ENCODE measurements at regions not wholly inside any gene's neighbourhood (a gene's known extent, or its start where the extent isn't known, plus 50 kb on each side); places are given as distances from the start of the nearest gene placed in this dataset.

- no peak for DNase-seq (ENCODE audit: low spot score)
- 87% methylated on average over 2 of the region's 2 CpGs for WGBS
- H3K9ac ChIP-seq (ENCODE audit: low read depth in 1 of 2, low read length in 2 of 2): no peak overlapping the region
- TF ChIP-seq EGR1 (IDR thresholded peaks at IDR 0.05; ENCODE audit: low read depth in 2 of 2): no peak
- TF ChIP-seq FOXA1 (IDR thresholded peaks at IDR 0.05): no peak
- TF ChIP-seq CTCF (IDR thresholded peaks at IDR 0.05; ENCODE audit: low read depth, low read length, missing input control): no peak
- no peak for TF ChIP-seq YY1 (IDR thresholded peaks at IDR 0.05)
- TF ChIP-seq ZBTB33 (IDR thresholded peaks at IDR 0.05): no peak
- TF ChIP-seq SP1 (IDR thresholded peaks at IDR 0.05): no peak
- no peak for TF ChIP-seq JUND (IDR thresholded peaks at IDR 0.05)
- TF ChIP-seq HNF4G (IDR thresholded peaks at IDR 0.05): no peak
- no peak for TF ChIP-seq ATF3 (IDR thresholded peaks at IDR 0.05)
- no peak for TF ChIP-seq MAX (IDR thresholded peaks at IDR 0.05)
- no peak for TF ChIP-seq RAD21 (IDR thresholded peaks at IDR 0.05)
- H3K27me3 ChIP-seq (ENCODE audit: control insufficient read depth in 4 of 4, insufficient read depth in 4 of 4, low read length in 3 of 4): no peaks in the 10 kb centered on the region
- H3K4me3 ChIP-seq (ENCODE audit: low read depth in 1 of 3, low read length in 3 of 3): no peak overlapping the region
- H3K9me3 ChIP-seq (ENCODE audit: control insufficient read depth in 4 of 4, low read length in 3 of 4): no peaks in the 10 kb centered on the region
- H3K4me1 ChIP-seq (ENCODE audit: control insufficient read depth in 4 of 4, insufficient read depth in 4 of 4, low read length in 3 of 4): peaks cover 0 to 8% (median 4%) of the 10 kb centered on the region in 4 donors
- H3K27ac ChIP-seq (ENCODE audit: low read depth in 1 of 2, low read length in 2 of 2): no peak overlapping the region
- no peaks in the 10 kb centered on the region for H3K36me3 ChIP-seq (ENCODE audit: control insufficient read depth in 4 of 4, insufficient read depth in 3 of 4, low read depth in 1 of 4, low read length in 3 of 4)
These were observed 1752.9 kb upstream of the CELF4 start for GRCh38 chr18:39318462-39318861.

- 75% methylated on average over 3 of the region's 3 CpGs for WGBS
- no peaks in the 10 kb centered on the region for H3K9me3 ChIP-seq (ENCODE audit: control insufficient read depth in 4 of 4, low read length in 3 of 4)
- DNase-seq (ENCODE audit: low spot score): no peak
- H3K27ac ChIP-seq (ENCODE audit: low read depth in 1 of 2, low read length in 2 of 2): no peak overlapping the region
- peaks cover 0 to 10% (median 5%) of the 10 kb centered on the region in 4 donors for H3K4me1 ChIP-seq (ENCODE audit: control insufficient read depth in 4 of 4, insufficient read depth in 4 of 4, low read length in 3 of 4)
- TF ChIP-seq ATF3 (IDR thresholded peaks at IDR 0.05) (no peak), HNF4G (IDR thresholded peaks at IDR 0.05) (no peak), GABPA (IDR thresholded peaks at IDR 0.05 in 1 of 2, conservative IDR thresholded peaks at IDR 0.05 in 1 of 2) (no peak), YY1 (IDR thresholded peaks at IDR 0.05) (no peak), RAD21 (IDR thresholded peaks at IDR 0.05) (no peak), REST (IDR thresholded peaks at IDR 0.05) (no peak), MAX (IDR thresholded peaks at IDR 0.05) (no peak), FOXA1 (IDR thresholded peaks at IDR 0.05) (no peak), SP1 (IDR thresholded peaks at IDR 0.05) (no peak), RXRA (IDR thresholded peaks at IDR 0.05) (no peak), NR2F2 (IDR thresholded peaks at IDR 0.05) (no peak), HNF4A (conservative IDR thresholded peaks at IDR 0.05) (no peak), TAF1 (conservative IDR thresholded peaks at IDR 0.05) (no peak), FOXA2 (IDR thresholded peaks at IDR 0.05) (no peak)
- H3K27me3 ChIP-seq (ENCODE audit: control insufficient read depth in 4 of 4, insufficient read depth in 4 of 4, low read length in 3 of 4): no peaks in the 10 kb centered on the region
- no peaks in the 10 kb centered on the region for H3K36me3 ChIP-seq (ENCODE audit: control insufficient read depth in 4 of 4, insufficient read depth in 3 of 4, low read depth in 1 of 4, low read length in 3 of 4)
- H3K4me3 ChIP-seq (ENCODE audit: low read depth in 1 of 3, low read length in 3 of 3): no peak overlapping the region
- no peak overlapping the region for H3K9ac ChIP-seq (ENCODE audit: low read depth in 1 of 2, low read length in 2 of 2)
These were observed 1752.4 kb upstream of the CELF4 start for GRCh38 chr18:39318008-39318407.

All from liver (tissue), 8 donors.